Adipose tissue (tissue), 3 donors: ENCODE measurements at regions not wholly inside any gene's neighbourhood (a gene's known extent, or its start where the extent isn't known, plus 50 kb on each side); places are given as distances from the start of the nearest gene placed in this dataset.

Experiments
- H3K27ac ChIP-seq: one replicate; pipeline ENCODE4 v1.5.1; 2013; ENCODE audit warnings: low read depth, low read length
- WGBS, 3 donors: extraction: QIAGEN DNeasy Blood & Tissue Kit; methylation state at CpG; one replicate each; pipeline ENCODE4 v1.1.7; 2013; 5-methylcytosine and 5-hydroxymethylcytosine counted together
- donor health status: healthy with polysubstance abuse.
- donor health status: Bipolar disorder and iron deficiency.
- donor health status: healthy.

DNA sequence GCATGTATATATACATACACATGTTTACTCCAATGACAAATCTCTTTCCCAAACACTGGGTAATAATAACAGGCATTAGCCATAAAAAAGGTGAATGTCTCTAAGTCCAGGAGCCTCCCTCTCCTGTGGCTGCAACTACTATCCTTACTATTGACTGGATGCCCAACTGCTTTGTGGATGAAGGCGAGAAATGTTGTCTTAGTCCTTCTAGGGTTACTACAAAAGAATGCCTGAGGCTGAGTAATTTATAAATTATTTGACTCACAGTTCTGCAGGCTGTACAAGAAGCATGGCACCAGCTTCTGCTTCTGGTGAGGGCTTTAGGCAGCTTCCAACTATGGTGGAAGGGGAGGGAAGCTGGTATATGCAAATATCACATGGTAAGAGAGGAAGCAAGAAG lies 366.0 kb upstream of the DDHD1 start:
- 89 to 100% (median 93%) methylated on average over 1 of the region's 1 CpG for WGBS, 3 donors
- H3K27ac ChIP-seq = no peak overlapping the region

DNA sequence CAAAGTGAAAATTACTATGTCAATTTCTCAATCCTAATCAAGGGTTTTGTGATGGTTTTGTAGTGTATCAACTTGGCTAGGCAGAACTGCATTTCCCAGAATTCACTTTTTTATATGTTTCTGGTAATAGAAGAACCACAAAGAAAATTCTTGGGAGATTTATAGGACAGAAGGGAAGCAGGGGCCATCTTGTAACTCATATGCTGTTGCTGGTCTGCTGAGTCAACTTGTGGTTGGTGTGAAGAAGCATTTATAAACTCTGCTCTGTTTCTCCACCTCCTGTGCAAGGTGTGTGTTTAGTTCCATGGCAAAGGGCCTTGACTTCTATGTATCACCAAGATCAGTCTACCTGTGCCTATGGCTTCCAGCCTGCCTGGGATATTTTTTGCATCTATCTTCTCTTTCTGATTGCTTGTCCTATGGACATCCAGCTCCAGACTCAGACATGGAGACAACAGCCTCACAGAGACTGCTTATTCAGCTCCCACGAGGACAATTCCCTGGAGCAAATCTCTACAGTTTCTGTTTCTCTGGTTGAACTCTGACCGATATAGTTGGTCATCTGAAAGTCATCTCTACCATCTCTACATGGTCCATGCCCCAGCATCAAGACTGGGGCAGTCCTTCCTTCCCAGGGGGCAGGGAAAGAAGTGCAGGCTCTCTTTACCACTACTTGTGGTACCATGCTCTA lies 364.3 kb upstream of the DDHD1 start:
- WGBS, 3 donors = 76 to 89% (median 86%) methylated on average over 2 of the region's 2 CpGs
- H3K27ac ChIP-seq = no peak overlapping the region

DNA sequence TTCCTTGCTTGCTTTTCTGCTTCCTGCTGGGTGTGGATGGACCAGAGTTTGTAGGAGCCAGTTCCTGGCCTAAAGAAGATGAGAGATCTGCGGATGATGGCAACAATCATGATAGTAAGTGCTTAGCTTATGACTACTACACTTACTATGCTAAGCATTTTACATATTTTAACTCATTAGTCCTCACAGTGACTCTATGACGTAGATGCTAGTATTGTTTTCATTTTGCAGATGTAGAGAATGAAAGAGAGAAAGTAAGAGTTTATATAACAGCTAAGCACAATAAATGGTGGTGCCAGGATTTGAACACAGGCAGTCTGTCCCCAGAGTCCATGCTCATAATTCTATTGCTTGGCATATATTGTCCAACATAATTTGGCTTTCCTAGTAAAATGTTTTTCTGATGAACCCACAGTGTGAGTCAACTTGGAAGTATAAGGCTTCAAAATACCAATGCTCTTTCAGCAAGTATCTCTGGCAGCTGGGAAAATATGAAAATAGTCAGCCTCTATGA lies 363.2 kb upstream of the DDHD1 start:
- WGBS, 3 donors = 63 to 78% (median 72%) methylated on average over 2 of the region's 2 CpGs
- no peak overlapping the region for H3K27ac ChIP-seq

DNA sequence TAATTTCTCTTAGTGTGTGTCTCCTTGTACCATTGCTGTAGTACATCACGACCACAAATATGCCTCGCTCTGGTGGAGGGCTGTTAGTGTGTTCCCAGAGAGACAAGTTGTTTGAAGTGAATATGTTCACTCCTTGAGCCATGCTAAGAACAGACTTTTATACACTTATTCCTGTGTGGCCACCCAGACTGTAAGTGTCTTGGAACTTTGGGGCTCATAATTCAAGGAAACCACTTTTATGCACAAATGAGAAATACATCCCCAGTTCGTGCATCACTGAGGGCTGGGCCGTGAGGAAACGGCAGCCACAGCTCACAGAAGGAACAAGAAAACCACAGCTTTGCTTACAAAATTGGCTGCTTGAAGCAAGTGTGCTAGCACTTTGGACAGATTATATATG lies 362.2 kb upstream of the DDHD1 start:
- no peak overlapping the region for H3K27ac ChIP-seq

DNA sequence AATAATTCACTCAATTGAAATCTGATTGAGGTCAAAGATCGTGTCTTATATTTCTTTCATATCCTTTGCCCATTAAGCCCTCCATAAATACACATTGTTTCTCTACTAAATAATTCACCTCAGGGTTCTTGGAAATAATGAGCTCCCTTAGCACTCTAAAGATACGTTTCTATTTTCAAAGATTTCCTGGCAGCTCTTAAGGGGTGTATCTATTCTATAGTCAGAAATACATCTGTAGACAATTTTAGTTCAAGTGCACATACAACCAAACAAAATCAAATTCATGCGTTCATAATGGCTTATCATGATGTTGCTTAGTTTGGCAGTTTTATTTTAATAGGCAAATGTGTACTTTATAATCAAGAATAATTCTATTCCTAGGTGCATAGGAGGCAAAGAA lies 361.1 kb upstream of the DDHD1 start:
- no peak overlapping the region for H3K27ac ChIP-seq
- 83 to 90% (median 88%) methylated on average over 3 of the region's 3 CpGs for WGBS, 3 donors

More for the DNA sequence above, 362.2 kb upstream of the DDHD1 start:
- 57 to 64% (median 60%) methylated on average over 5 of the region's 5 CpGs for WGBS, 3 donors

DNA sequence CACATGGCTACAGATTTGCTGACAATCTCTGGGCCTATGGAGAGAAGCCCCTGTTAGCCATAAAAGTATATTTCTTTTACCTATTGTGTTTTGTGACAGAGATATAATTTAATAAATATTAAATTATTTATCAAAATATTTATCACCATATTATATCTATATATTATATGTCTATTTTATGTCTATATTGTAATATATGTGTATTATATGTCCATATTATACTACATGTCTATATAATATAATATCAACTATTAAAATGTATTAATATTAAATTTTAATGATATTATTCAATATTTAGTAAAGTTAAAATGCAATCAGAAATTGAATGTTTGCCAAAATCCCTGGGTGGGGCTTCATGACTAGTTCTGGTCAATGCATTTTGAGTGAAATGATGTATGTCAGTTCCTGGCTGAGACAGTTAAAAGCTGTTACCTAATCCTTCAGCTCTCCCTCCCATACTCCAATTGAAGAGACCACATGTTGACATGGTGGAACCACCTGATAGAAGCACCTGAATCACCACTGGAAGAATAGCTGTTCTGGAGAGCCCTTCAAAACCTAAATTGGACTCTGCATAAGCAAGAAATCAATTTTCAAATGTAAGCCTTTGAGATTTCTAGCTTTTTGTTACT lies 357.3 kb upstream of the DDHD1 start:
- H3K27ac ChIP-seq = no peak overlapping the region

DNA sequence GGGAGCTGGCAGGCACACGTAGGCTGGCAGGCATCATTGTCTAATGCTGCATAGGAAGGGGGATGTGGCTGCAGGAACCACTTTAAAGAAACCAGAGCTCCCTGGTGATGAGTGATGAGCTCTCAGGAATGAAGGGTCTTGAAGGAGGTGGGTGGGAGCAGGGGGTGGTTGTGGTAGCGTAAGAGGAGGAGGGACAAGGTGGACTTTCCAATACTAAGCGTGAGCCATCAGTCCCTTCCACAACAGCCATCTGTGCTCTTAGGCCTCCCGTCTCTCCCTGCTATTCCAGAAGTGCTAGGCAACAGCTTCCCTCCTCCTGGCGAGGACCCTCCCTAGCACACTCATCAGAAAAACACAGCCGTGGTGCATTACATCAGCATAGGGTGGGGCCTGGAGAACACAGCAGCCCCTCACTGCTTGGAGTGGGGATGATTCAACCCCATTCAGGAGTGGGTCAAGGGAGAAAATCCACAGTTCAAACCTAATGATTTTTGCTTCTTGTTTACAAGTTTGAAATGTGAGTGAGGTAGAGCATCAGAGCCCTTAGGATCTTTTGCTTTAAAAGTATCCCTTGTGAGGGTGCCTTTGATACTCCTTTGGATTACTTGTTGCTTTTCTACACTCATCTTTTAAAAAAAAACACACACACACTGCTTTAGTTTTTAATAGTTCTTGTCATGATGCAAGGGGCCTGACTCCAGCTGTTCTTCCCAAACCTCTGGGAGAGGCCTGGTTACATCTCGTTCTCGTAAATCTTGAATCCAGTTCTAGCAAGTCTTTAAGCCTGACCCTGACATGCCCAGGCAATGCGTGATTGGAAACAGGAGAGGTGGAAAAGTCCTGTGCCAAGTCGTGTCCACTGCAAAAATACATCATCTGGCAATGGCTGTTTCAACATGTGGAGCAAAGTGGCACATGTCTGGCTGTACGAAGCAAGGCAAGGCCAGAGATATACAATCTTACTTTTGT lies 356.4 kb upstream of the DDHD1 start:
- peak overlapping the region; percentile 52 for H3K27ac ChIP-seq
- WGBS, 3 donors = 56 to 64% (median 60%) methylated on average over 11 of the region's 11 CpGs

DNA sequence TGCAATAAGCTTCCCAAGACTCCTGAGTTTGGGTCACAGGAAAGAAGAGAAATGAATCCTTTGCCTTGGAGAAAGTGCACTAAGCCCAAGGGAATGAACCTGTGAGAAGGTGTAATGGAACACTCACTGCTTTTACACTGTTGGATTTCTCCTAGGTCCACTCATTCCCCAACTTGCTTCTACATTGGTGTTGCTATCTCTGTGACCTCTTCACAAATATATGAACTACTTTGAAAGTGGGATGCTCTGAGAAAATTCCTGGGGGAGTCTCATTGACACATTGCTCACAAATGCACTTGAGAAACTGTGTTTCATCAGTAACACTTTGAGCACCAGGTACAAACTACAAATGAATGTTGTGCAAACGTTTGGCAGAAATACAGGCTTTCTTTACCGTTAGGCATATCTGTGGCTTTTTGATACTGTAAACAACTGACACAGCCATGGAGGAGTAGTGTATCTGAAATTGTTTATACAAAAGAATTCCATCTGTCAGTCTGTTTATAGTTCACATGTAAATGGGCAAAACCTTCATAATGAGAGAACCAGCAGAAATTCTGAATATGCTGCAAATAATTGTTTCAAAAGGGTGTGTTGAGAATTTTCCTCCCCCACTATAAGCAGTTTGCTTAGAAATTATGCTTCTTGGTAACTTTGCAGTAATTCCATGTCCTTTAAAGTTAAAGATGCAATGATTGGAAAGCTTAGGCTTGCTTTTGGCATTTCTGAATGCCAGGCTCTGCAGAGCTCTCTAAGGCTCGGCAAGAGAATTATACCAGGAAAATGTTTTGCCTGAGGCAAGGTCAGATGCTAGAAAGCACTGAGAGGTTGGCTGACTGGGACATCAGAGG lies 348.5 kb upstream of the DDHD1 start:
- 32 to 45% (median 39%) methylated on average over 3 of the region's 3 CpGs for WGBS, 3 donors
- no peak overlapping the region for H3K27ac ChIP-seq

DNA sequence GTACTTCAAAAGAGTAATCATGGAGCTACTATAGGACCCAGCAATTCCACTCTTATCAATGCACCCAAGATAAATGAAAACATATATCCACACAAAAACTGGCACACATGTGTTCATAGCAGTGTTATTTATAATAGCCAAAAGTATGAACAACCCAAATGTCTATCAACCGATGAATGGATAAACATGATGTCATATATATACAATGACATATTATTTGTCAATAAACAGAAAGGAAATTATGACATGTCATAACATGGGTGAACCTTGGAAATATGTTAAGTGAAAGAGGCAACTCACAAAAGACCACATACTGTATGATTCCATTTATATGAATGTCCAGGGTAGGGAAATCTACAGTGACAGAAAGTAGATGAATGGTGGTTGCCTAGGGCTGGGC lies 347.1 kb upstream of the DDHD1 start:
- WGBS, 3 donors = 92 to 96% (median 96%) methylated on average over 1 of the region's 1 CpG
- H3K27ac ChIP-seq = no peak overlapping the region

DNA sequence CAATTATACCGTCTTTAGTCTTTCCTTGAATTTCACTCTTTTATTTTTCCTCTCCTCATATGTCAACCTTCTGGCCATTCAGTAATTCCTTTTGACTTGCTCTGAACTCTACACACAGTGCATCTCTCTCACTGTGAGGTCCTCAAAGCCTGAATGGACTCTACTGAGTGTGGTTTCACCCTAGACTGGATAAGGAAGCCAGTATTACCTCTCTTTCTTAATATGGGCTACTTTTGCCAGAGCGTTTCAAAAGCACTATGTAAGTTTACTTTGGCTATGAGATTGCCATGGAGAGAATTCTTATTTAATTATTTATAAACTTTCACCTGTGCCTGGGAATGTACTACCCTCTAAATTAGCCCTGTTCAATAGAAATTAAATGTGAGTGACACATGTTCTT lies 343.5 kb upstream of the DDHD1 start:
- WGBS, 3 donors = 87 to 92% (median 90%) methylated on average over 2 of the region's 2 CpGs
- H3K27ac ChIP-seq = no peak overlapping the region

DNA sequence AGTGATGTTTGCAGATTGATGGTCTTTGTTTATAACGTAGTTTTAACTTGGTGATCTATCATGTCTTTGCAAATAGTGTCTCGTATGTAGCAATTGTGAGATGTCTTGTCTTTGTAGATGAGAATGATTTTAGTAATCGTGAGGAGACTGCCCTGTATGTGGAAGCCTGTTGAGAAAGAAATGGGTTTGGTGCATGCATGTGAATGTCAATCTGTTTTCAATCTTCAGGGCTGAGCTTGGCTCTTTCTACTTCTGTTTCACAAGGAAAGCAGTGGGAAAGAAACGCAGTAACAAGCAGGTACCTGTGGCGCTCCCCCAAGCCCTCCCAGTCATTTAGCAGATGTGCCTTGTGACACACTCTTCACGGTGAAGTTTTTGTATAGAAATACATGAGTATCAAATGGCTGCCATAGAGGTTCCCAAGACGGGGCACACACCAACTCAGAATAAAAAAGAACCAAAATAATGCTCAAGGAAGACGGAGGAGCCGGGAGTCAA lies 342.8 kb upstream of the DDHD1 start:
- WGBS, 3 donors = 84 to 94% (median 92%) methylated on average over 9 of the region's 9 CpGs
- H3K27ac ChIP-seq = no peak overlapping the region

DNA sequence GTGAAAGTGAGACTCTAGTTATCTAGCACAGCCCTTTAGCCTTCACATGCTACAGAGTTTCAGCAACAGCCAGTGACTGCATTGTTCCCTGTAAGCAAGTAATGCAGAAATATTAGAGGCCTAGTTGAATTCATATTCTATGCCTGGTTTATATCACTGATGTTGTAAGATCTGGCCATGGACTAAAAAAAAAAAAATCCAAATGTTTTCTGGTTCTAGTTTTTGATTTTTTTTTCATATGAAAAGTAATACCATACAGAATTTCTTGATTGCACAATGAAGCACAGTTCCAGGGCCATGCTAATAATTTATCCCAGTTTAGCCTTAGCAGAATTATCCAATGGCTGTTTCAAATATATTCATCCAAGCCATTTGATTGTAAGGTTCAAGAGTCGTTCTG lies 341.5 kb upstream of the DDHD1 start:
- H3K27ac ChIP-seq = no peak overlapping the region
- WGBS, 3 donors = 55 to 63% (median 62%) methylated on average over 1 of the region's 1 CpG

DNA sequence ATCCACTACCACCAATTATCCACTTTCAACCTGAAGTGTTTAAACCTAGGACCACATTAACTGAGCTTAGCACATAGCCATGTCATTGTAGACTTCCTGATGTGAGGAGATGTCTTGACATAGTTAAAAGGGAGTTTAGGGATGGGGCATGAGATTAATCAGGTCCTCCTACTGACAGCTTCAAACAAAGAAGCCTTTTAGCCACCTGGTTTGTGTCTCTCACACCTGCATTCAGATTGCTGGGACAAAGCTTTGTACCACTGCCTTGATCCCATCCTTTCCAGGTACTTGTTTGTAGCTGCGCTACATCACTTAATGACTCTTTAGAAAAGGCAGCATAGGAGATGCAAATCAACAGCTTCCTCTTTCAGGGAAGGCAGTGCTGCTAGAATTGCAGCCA lies 340.7 kb upstream of the DDHD1 start:
- no peak overlapping the region for H3K27ac ChIP-seq
- WGBS, 3 donors = 91 to 100% (median 93%) methylated on average over 1 of the region's 1 CpG

DNA sequence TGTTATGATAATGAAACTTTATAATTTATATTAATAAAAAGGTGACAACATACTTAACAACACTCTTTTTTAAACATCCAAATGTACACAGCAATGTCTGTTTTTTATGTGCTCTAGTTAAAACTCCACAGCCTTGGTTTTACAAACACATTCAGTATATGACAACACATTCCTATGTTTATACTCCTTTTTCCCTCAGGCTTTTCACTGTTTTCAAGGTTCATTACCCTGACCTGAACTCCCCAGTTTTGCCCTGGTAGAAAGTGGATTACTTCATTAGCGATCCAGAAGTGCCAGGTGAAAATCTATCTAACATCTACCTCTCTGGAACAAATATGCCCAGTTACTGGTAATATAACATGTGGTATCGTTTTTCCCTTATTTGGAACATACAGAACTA lies 340.2 kb upstream of the DDHD1 start:
- WGBS, 3 donors = 68 to 77% (median 71%) methylated on average over 2 of the region's 2 CpGs

DNA sequence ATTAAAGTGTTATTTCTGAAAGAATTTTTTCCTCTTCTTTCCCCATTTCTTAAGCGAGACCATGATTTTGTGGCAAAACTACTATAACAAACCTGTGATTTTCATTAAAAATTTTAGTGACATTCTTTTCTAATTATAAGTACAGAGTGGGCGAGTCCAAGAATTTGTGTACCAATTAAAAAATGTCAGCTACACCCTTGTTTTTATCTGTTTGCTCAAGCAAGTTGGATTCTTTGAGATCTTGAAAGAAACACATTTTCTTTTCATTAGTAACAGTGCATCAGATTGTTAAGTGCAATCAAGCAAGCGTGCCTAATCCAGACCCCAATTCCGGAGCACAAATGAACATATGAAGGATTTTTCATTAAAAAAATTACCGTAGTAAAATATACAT lies 338.8 kb upstream of the DDHD1 start:
- 83 to 87% (median 84%) methylated on average over 5 of the region's 5 CpGs for WGBS, 3 donors
- H3K27ac ChIP-seq = no peak overlapping the region

More for the DNA sequence above, 340.2 kb upstream of the DDHD1 start:
- H3K27ac ChIP-seq = no peak overlapping the region

DNA sequence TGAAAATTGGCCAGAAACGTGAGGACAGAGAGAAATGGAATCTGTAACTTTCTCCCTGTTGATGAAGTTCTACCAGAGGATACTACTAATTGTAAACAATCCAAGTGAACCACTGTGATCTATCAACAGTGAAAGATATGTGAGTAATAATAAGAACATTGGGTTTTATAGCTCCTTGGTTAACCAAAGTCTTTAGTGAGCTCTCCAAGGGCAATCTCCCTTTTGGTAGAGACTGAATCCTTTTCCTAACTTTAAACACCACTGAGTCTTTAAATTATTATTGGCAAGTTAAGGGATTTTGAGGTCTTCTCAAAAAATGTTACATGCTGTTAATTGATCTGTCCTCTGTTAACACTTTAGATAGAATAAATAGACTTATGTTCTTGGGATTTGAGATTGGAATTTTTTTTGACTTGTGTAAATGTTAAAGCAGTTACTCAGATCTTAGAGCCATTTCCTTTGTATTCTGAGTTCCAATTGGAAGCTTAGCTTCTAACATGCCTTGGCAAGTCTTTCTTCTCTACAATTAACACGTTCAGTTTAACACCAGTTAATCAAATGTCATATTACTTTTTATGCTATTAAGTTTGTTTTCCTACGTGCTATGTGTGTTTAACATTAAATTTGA lies 338.2 kb upstream of the DDHD1 start:
- WGBS, 3 donors = 57 to 71% (median 61%) methylated on average over 3 of the region's 3 CpGs
- no peak overlapping the region for H3K27ac ChIP-seq

DNA sequence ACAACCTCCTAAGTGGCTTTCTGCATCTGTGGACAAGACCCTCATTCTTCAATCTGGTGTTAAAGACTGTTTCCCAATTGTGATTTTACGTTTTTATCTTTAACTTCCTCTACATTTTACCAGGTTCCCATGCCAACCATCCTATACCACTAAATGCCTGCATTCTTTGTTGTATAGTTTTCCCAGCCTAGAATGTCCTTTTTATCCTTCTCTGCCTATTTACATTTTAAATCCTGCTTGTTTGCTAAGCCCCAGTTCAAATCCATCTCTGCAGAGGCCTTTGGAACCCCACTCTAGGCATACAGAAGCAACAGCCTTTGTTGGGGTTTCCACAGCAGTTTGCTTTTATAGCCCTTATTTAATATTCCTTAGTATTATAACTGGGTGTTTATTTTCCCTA lies 325.1 kb upstream of the DDHD1 start:
- WGBS, 3 donors = 36 to 61% (median 59%) methylated on average over 1 of the region's 1 CpG
- no peak overlapping the region for H3K27ac ChIP-seq

DNA sequence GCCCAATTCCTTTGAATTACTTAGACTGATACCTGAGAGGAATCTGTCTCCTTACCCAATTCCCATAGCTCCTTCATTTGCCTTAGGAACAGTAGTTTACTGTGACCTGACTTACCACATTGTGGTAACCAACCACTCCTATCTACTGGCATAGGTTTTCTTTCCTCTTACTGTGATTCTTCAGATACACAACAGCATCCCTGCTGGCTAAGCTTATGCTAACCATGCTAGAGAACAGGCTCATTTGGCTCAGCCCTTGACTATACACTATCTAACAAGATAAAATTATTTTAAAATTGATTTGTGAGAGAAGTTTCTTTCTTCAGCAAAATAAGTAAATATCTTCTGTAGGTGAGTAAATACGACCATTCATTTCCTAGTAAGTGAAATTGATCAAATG lies 320.4 kb upstream of the DDHD1 start:
- WGBS, 3 donors = 46 to 88% (median 88%) methylated on average over 1 of the region's 1 CpG
- H3K27ac ChIP-seq = no peak overlapping the region
